NCI-H146 treated with DMSO at 0.1 percent for 48 hours (cell line): ENCODE measurements at regions not wholly inside any gene's neighbourhood (a gene's known extent, or its start where the extent isn't known, plus 50 kb on each side); places are given as distances from the start of the nearest gene placed in this dataset.
A peak's percentile ranks its signal among the peaks of the same experiment; 100 is the strongest.

Experiments used
- DNase-seq: peaks from one replicate; lab custom pipeline; 2025; ENCODE audit not compliant: unreplicated experiment; lab: John Stamatoyannopoulos, UW

- no peak for DNase-seq
These were observed 214.9 kb upstream of the RPS6KA3 start for GRCh38 chrX:20481632-20482031.

- DNase-seq: no peak
These were observed 213.2 kb upstream of the RPS6KA3 start for GRCh38 chrX:20479896-20480295.

GRCh38 chrX:20479048-20479447, 212.3 kb upstream of the RPS6KA3 start:
- DNase-seq: no peak

GRCh38 chrX:20477836-20478524, 211.3 kb upstream of the RPS6KA3 start:
- DNase-seq: peak; percentile 89

- no peak for DNase-seq
These were observed 210.5 kb upstream of the RPS6KA3 start for GRCh38 chrX:20477219-20477618.

GRCh38 chrX:20472620-20473258, 206.0 kb upstream of the RPS6KA3 start:
- no peak for DNase-seq

- no peak for DNase-seq
These were observed 205.4 kb upstream of the RPS6KA3 start for GRCh38 chrX:20472148-20472547.

GRCh38 chrX:20471483-20471882, 204.8 kb upstream of the RPS6KA3 start:
- no peak for DNase-seq

- no peak for DNase-seq
These were observed 196.8 kb upstream of the RPS6KA3 start for GRCh38 chrX:20463296-20464075.

- no peak for DNase-seq
These were observed 194.9 kb upstream of the RPS6KA3 start for GRCh38 chrX:20461576-20461975.

- DNase-seq: no peak
These were observed 194.3 kb upstream of the RPS6KA3 start for GRCh38 chrX:20461002-20461401.

GRCh38 chrX:20459410-20460350, 193.0 kb upstream of the RPS6KA3 start:
- DNase-seq: no peak

- DNase-seq: no peak
These were observed 190.3 kb upstream of the RPS6KA3 start for GRCh38 chrX:20456971-20457370.

- DNase-seq: no peak
These were observed 188.3 kb upstream of the RPS6KA3 start for GRCh38 chrX:20455001-20455400.

- DNase-seq: no peak
These were observed 187.4 kb upstream of the RPS6KA3 start for GRCh38 chrX:20454117-20454516.

GRCh38 chrX:20452487-20452886, 185.8 kb upstream of the RPS6KA3 start:
- DNase-seq: no peak

- no peak for DNase-seq
These were observed 185.2 kb upstream of the RPS6KA3 start for GRCh38 chrX:20451929-20452328.

GRCh38 chrX:20445109-20445508, 178.4 kb upstream of the RPS6KA3 start:
- DNase-seq: no peak

GRCh38 chrX:20442597-20442996, 175.9 kb upstream of the RPS6KA3 start:
- peak; percentile 69 for DNase-seq

GRCh38 chrX:20441123-20441522, 174.4 kb upstream of the RPS6KA3 start:
- DNase-seq: no peak
